GM19043 (cell line): ENCODE measurements at regions not wholly inside any gene's neighbourhood (a gene's known extent, or its start where the extent isn't known, plus 50 kb on each side); places are given as distances from the start of the nearest gene placed in this dataset.
"Not testable (repeated sequence)": the region's sequence is repeated elsewhere in the genome, so short reads cannot be mapped to it uniquely, and the experiment has no call there.

ENCODE experiments used
- ATAC-seq: cut with Tn5 transposase; IDR thresholded peaks from one replicate; pipeline ENCODE4 v1.9.1; 2021; ENCODE audit warnings: low read depth; ENCODE audit not compliant: unreplicated experiment

GRCh38 chr15:36414670-36415069 is 164.8 kb upstream of the CDIN1 start:
- no peak for ATAC-seq

GRCh38 chr15:36415643-36416042 is 163.8 kb upstream of the CDIN1 start:
- no peak for ATAC-seq

DNA sequence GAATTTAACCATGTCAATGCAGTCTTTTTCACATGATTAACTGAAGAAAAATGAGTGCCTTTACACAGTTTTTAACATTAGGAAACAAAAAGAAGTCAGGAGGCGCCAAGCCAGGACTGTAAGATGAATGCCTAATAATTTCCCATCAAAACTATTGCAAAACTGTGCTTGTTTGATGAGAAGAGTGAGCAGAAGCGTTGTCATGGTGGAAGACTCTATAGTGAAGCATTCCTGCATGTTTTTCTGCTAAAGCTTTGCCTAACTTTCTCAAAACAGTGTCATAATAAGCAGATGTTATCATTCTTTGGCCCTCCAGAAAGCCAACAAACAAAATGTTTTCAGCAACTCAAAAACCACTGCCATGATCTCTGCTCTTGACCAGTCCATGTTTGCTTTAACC is 156.8 kb upstream of the CDIN1 start:
- no peak for ATAC-seq

DNA sequence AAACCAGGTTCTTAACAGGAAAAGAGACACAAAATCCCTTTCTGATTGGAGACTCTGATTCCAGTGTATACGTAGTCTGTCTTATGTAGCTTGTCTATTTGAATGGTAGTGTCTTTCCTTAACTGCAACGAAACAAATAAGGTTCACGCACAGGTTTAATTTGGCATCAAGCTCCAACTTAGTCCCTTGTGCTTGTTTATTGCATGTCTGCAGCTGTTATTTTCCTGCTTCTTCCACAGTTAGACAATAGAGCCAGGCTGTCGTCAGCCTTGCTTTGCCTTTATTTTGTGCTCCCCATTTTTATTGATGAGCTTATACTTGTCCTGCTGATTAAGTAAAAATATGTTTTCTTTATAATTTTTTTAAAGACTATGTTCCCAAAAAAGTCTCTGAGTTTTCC is 152.7 kb upstream of the CDIN1 start:
- ATAC-seq: no peak

DNA sequence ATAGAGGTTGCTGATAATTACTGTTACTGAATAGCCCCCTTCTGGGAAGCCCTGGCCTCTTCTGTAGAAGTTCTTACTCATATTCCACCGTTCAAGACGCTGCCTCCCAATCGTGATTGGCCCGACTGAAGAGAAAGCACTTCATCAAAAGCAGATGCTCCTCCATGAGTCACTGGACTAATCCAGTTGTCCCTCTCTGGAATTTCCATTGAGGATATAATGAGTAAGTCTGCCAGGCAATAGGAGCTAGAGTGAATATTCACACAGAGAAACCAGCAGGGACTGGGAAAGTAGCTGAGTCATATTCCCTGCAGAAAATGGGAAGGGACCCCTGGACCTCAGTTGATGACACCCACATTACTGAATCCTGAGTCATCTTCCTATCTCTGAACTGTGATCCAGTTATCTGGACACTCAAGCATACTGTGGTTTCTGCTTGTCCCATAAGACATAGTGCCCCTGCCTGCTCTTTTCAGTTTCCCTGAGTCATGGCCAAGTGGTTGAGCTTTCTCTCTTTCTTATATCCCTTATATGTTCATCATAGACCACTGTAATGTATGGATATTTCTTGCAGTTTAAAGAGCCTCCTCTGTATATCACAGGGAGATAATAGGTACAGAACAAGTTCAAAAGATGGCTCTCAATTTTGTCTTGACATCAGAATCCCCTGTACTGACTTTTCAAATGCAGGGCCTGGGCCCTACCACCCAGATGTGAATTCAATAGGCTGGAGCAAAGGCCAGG is 151.2 kb upstream of the CDIN1 start:
- ATAC-seq: no peak

DNA sequence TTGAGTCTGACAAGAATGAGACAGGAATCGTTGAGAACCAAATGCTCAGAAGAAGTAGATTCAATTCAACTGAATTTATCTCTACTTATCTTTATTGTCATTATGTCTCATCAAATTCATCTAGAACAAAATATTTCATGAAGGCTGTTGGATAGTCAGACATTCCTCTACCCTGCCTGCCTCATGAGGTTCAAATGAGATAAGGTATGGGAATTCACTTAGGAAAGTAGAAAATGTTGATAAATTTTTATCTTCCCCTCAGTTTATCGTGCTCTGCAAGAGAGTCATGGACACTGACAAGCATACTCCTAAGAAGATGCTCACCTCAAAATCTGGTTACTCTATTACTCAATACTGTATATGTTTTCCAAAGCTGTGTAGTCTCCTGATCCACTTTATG is 149.7 kb upstream of the CDIN1 start:
- no peak for ATAC-seq

DNA sequence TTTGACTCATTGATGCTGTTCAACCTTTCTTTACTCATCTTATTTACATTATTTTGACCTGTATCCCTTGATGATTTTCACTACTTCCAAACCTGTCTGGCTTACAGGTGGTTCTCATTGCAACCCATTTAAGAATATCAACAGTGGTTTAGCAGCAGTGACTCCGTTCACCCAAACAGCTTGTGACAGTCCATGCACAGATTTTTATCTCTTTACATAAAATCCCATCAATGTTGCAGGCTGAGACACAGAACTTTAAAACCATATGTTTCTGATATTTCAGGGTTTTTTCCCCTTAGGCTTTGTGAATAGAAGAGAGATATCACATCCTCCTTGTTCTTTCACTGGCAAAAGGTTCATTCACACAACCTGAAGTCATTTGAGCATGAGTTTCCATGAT is 149.1 kb upstream of the CDIN1 start:
- ATAC-seq: no peak

GRCh38 chr15:36430726-36431265 is 148.6 kb upstream of the CDIN1 start:
- no peak for ATAC-seq

DNA sequence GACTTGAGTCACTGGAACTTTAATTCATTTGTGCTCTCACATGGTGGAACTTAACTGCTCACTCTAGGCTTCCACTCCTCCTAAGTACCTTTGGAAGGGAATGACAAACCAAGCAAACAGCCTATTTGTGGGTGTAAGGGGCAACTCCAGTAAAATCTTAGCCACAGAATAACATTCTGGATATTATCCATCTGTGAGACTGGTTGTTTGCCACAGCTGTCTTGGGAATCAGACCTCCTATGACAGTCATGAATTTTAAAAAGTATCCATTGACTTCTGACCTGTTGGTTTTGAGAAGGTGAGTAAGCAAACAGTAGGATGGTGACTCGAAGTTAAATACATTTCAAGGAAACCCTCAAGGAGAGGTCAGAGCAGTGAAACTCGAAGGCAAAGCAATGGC is 147.3 kb upstream of the CDIN1 start:
- no peak for ATAC-seq

DNA sequence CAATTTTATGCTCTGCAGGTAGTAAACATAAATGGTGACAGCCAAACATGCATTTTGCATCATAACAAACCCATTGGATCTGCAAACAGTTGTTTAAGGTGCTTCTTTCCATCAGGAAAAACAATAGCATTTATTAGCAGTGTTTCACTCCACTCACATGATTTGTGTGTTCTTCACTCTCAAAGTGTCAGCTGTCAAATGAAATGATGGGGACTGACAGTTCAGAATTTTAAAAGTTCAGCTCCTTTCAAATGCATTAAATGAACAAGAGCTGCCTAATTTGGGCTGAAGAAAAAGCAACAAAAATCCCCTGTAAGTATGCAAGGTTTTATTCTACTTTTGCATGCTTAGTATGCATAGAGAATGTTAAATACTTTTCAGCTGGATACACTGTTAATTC is 145.2 kb upstream of the CDIN1 start:
- ATAC-seq: no peak

DNA sequence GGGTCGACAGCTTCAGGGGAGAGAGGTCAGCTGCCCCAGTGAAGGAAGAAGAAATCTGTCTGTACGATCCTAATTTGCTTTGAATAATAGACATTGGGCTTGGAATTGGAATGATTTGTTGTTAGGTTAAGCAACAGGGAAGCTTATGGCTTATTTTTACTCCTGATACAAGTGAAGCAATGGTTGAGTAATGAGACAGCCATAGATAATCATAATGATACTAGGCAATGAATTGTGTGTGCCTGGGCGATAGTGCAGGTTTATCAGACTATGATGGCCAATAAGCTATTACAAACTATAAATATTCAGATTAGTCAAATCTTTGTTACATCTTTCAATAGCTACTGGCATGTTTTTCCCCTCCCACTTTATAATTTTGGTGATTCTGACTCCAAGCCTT is 140.9 kb upstream of the CDIN1 start:
- no peak for ATAC-seq

DNA sequence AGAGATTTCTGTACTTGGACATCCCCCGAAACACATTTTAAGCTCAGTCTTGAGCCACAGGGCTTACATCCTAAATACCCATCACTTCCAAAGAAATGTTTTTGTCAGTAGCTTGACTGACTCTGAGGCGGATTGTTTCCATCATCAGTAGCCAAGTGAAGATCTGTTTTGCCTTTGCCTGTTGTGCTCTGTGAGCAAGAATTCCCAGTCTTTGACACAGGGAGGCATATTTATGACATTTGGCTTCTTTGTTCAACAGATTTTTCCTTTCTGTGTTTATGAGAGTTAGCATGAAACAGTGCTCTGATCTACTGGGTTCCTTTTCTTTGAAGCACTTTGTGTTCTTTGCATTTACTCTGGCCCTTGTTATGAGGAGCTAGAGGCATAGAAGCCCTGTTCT is 132.1 kb upstream of the CDIN1 start:
- no peak for ATAC-seq

DNA sequence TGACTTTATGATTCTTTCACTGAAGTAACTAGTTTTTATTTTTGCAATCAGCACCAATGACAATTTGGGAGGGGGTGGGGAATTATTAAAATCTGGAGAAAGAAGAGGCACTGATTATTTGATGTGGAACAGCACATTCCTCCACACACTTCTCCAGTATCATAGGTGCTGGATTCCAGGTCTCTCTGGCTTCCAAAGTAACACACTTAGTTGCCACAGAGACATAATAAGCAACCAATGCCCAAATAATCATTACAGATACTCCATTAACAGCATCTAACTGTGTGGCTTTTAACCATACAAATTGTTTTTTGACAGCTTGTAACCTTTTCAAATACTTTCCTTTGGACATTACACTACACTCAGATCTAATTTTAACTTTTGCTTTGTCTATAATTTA is 131.0 kb upstream of the CDIN1 start:
- no peak for ATAC-seq

DNA sequence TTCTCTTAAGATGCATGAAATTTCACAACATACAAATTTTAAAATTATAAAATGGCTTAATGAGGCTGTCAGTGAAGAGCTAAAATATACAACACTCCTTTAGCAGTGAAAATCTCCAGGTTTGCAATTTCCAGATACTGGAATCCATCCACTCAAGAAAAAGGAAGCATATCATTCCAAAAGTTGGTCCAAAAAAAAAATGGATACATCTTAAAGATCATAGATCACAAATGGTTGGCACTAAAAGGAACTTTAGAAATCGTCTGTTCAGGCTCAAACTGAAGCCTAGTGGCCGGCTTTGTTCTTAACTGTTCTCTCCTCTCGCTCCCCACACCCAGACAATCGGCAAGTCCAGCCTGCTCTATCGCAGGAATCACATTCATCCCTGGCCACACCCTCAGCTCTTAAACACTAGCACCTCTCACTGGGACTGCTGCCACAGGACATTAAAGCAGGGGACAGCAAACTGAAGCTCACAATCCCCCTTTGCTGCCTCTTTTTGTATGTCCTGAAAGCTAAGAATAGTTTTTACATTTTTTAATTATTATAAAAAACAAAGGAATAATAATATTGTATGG is 130.3 kb upstream of the CDIN1 start:
- ATAC-seq: no peak

DNA sequence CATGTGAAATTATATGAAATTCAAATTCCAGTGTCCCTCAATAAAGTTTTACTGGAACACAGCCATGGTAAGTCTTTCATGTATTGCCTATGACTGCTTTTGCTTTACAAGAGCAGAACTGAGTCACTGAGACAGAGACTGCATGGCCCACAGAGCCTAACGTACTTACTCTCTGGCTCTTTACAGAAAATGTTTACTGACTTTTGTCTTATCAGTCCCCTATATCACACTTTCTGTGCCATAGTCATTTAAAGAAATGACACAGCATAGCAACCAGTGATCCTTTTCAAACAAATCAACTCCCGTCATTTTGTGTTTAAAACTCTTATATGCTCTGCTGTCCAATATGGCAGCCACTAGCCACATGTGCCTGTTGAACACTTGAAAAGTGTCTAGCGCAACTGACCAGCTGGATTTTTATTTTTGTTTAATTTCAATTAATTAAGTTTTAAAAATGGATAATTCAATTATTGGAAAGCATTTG is 129.7 kb upstream of the CDIN1 start:
- ATAC-seq: no peak

DNA sequence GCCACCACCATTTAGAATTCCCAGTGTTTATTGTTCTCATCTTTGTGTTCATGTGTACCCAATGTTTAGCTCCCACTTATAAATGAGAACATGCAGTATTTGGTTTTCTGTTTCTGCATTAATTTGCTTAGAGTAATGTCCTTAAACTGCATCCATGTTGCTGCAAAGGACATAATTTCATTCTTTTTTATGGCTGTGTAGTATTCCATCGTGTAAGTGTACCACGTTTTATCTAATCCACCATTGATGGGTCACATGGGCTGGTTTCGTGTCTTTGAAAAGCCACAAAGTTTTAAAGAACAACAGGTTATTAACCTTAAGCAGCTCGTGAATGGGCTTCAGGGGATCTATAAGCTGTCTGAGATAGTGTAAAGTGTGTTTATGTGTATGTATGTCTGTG is 125.2 kb upstream of the CDIN1 start:
- not testable (repeated sequence) for ATAC-seq

- ATAC-seq: no peak
These were observed 121.0 kb upstream of the CDIN1 start for GRCh38 chr15:36458411-36458810.

- ATAC-seq: no peak
These were observed 114.1 kb upstream of the CDIN1 start for GRCh38 chr15:36465304-36465703.

GRCh38 chr15:36468746-36469145 is 110.7 kb upstream of the CDIN1 start:
- ATAC-seq: no peak

DNA sequence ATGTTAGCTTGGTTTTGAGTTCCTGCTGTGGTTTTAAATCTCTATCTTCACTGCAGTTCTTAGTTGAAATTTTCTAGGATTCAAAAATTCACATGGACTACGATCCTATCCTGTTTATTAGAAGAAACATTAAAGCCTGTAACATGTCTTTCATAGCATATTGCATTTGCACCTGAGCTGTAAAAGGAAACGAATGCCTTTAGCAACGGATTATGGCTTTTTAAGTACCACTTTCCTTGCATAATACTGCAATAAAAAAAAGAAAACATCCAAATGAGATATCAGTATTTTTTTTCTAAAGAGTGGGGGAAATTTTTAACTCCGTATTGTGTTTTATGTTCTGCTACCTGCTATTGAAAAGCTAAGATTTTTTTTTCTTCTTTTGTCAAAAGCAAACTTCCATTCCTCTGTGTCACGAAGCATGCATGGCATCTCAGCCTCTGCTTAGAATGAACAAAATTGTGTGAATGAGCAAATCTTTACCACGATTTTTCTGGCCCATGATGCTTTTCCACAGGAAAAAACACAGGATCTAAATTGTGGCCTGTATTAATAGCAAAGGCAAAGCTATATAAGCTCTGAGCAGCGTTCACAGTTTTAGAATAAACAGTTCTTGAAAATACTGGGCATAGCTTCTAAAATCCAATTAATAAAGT is 110.0 kb upstream of the CDIN1 start:
- no peak for ATAC-seq

- ATAC-seq: no peak
These were observed 106.8 kb upstream of the CDIN1 start for GRCh38 chr15:36472672-36473071.

GRCh38 chr15:36478561-36478960 is 100.9 kb upstream of the CDIN1 start:
- ATAC-seq: no peak
